GM12872 (cell line): ENCODE measurements at regions not wholly inside any gene's neighbourhood (a gene's known extent, or its start where the extent isn't known, plus 50 kb on each side); places are given as distances from the start of the nearest gene placed in this dataset.

Experiments used
- CTCF ChIP-seq: IDR thresholded peaks from 3 replicates; pipeline ENCODE4 v1.5.1; 2011; ENCODE audit warnings: low read depth, mild to moderate bottlenecking, low read length, moderate library complexity; ENCODE audit not compliant: insufficient read depth

GRCh38 chr3:67297715-67298475 is 299.8 kb downstream of the KBTBD8 start:
- no peak for TF ChIP-seq CTCF

GRCh38 chr3:67301556-67301955 is 303.4 kb downstream of the KBTBD8 start:
- TF ChIP-seq CTCF, result no peak

GRCh38 chr3:67302489-67302888 is 304.4 kb downstream of the KBTBD8 start:
- no peak for TF ChIP-seq CTCF

GRCh38 chr3:67305160-67305559 is 307.1 kb downstream of the KBTBD8 start:
- no peak for TF ChIP-seq CTCF

GRCh38 chr3:67305922-67306321 is 307.8 kb downstream of the KBTBD8 start:
- TF ChIP-seq CTCF, result no peak

GRCh38 chr3:67311440-67311839 is 313.3 kb downstream of the KBTBD8 start:
- TF ChIP-seq CTCF, result no peak

- TF ChIP-seq CTCF, result no peak
These were observed 314.0 kb downstream of the KBTBD8 start for GRCh38 chr3:67312155-67312554.
